ENCODE measurements at regions not wholly inside any gene's neighbourhood (a gene's known extent, or its start where the extent isn't known, plus 50 kb on each side); places are given as distances from the start of the nearest gene placed in this dataset.

DNA sequence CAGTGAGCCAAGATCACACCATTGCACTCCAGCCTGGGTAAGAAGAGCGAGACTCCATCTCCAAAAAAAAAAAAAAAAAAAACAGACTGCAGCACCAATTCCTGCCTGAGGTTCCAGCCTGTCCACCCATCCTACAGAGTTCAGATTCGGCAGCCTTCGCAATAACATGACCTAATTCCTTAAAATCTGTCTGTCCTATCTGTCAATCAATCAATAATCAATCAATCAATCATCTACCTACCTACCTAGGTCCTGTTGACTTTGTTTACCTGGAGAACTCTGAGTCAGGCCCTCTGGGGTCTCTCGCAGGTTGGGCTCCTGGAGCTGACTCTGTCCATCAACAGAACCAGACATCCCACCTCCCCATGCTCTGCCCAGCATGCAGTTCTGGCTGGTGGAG lies 236.7 kb downstream of the ENGASE start:
- TF ChIP-seq, protein P1, sequence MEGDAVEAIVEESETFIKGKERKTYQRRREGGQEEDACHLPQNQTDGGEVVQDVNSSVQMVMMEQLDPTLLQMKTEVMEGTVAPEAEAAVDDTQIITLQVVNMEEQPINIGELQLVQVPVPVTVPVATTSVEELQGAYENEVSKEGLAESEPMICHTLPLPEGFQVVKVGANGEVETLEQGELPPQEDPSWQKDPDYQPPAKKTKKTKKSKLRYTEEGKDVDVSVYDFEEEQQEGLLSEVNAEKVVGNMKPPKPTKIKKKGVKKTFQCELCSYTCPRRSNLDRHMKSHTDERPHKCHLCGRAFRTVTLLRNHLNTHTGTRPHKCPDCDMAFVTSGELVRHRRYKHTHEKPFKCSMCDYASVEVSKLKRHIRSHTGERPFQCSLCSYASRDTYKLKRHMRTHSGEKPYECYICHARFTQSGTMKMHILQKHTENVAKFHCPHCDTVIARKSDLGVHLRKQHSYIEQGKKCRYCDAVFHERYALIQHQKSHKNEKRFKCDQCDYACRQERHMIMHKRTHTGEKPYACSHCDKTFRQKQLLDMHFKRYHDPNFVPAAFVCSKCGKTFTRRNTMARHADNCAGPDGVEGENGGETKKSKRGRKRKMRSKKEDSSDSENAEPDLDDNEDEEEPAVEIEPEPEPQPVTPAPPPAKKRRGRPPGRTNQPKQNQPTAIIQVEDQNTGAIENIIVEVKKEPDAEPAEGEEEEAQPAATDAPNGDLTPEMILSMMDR (IDR thresholded peaks at IDR 0.05; ENCODE audit: extremely low read depth in 1 of 2, insufficient read depth in 1 of 2, low read depth in 1 of 2, low read length in 2 of 2) = no peak
- TF ChIP-seq POLR2A (IDR thresholded peaks at IDR 0.05; ENCODE audit: low read depth, low read length) (no peak), JUN (IDR thresholded peaks at IDR 0.05; ENCODE audit: borderline replicate concordance, insufficient read depth, insufficient read length, low read depth) (no peak)
